ENCODE measurements at regions not wholly inside any gene's neighbourhood (a gene's known extent, or its start where the extent isn't known, plus 50 kb on each side); places are given as distances from the start of the nearest gene placed in this dataset.

DNA sequence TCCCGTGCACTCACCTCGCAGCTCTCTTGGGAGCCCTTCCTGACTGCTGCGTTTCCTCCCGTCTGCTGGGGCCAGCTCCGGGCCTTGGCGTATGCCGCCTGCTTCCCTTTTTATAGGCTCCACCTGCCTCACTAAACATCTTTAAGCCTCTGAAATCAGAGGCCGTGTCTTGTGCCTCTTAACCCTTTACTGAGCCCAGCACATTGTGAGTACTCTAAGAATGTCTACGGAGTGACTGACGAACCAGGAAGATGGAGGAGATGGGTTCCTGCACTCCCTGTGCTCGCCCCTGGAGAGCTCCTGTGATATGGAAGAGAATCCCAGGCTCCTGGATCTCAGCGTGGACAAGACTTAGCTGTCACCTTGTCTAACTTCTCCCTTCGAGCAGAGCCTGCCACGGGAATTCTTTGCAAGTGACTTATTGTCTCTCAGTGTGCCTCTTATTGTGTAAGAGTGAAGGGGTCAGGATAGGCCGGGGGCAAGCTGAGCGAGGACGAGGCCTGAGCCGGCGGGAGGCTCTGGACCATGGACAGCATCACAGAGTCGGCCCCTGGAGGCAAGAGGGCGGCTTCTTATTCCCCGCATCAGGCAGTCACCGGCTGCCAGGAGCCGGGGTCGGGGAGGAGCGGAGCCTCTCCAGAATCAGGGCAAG is 70.9 kb upstream of the CCDC167 start:
- no peaks in the 10 kb centered on the region for H3K9me3 ChIP-seq (ENCODE audit: control insufficient read depth, low read depth, low read length)
- H3K4ac ChIP-seq (ENCODE audit: low read depth, low read length), result no peak overlapping the region
- no peak for DNase-seq
- no peak overlapping the region for H3K27ac ChIP-seq (ENCODE audit: insufficient read length, low read depth, low read length)
- peaks cover 6% of the 10 kb centered on the region for H3K23me2 ChIP-seq (ENCODE audit: insufficient read length, low read depth, low read length, poor library complexity, severe bottlenecking)
- H3K23ac ChIP-seq (ENCODE audit: insufficient read length, low read depth, low read length), result no peak overlapping the region
- no peak overlapping the region for H4K5ac ChIP-seq (ENCODE audit: insufficient read length, low read depth, low read length)
- H3K27ac Mint-ChIP-seq, result no peak overlapping the region
- H3T11ph ChIP-seq (ENCODE audit: low read length), result no peak overlapping the region
- no peaks in the 10 kb centered on the region for H4K20me1 ChIP-seq (ENCODE audit: control insufficient read depth, insufficient read depth, insufficient read length)
- H2BK120ac ChIP-seq (ENCODE audit: low read depth, low read length, poor library complexity, severe bottlenecking), result no peak overlapping the region
- no peak overlapping the region for H4K91ac ChIP-seq (ENCODE audit: insufficient read length, low read depth, low read length)
- peaks cover 6 to 20% of the 10 kb centered on the region in 2 experiments for H3K4me1 Mint-ChIP-seq
- H2BK15ac ChIP-seq (ENCODE audit: low read depth, low read length), result no peak overlapping the region
- H2AFZ ChIP-seq (ENCODE audit: low read length), result no peak overlapping the region
- peaks cover 19% of the 10 kb centered on the region for H3K27me3 Mint-ChIP-seq (ENCODE audit: low read depth)
- WGBS (ENCODE audit: extremely low coverage, insufficient read length, low lambda C conversion rate), result no CpG with 5 or more reads among the region's 26 CpGs
- no peak overlapping the region for H2BK12ac ChIP-seq (ENCODE audit: insufficient read length, low read depth, low read length)
- H3K56ac ChIP-seq (ENCODE audit: insufficient read length, low read depth, low read length), result no peak overlapping the region
- no peak overlapping the region for H4K8ac ChIP-seq (replicated peaks; ENCODE audit: insufficient read length, low read depth, low read length)
- H3K79me1 ChIP-seq (ENCODE audit: insufficient read depth, low read depth, low read length, poor library complexity, severe bottlenecking), result no peaks in the 10 kb centered on the region
- H3K4me3 Mint-ChIP-seq, result no peak overlapping the region
- H3K27me3 ChIP-seq (ENCODE audit: insufficient read depth, low read length), result no peaks in the 10 kb centered on the region
- H2AK5ac ChIP-seq (ENCODE audit: insufficient read length, low read length), result no peak overlapping the region
- no peak overlapping the region for H2BK5ac ChIP-seq (ENCODE audit: insufficient read length, low read length)
- no peaks in the 10 kb centered on the region for H3K36me3 Mint-ChIP-seq (ENCODE audit: insufficient read depth in 1 of 3, low read depth in 3 of 3)
- no peak overlapping the region for H3K14ac ChIP-seq (ENCODE audit: insufficient read depth, low read length)
- TF ChIP-seq, protein P1, sequence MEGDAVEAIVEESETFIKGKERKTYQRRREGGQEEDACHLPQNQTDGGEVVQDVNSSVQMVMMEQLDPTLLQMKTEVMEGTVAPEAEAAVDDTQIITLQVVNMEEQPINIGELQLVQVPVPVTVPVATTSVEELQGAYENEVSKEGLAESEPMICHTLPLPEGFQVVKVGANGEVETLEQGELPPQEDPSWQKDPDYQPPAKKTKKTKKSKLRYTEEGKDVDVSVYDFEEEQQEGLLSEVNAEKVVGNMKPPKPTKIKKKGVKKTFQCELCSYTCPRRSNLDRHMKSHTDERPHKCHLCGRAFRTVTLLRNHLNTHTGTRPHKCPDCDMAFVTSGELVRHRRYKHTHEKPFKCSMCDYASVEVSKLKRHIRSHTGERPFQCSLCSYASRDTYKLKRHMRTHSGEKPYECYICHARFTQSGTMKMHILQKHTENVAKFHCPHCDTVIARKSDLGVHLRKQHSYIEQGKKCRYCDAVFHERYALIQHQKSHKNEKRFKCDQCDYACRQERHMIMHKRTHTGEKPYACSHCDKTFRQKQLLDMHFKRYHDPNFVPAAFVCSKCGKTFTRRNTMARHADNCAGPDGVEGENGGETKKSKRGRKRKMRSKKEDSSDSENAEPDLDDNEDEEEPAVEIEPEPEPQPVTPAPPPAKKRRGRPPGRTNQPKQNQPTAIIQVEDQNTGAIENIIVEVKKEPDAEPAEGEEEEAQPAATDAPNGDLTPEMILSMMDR (conservative IDR thresholded peaks at IDR 0.05), result no peak
- H3K4me2 ChIP-seq (ENCODE audit: insufficient read depth, insufficient read length, low read length), result no peak overlapping the region
- no peaks in the 10 kb centered on the region for H3K79me2 ChIP-seq (ENCODE audit: insufficient read depth, low read length)
- no peak overlapping the region for H3K18ac ChIP-seq (ENCODE audit: insufficient read length, low read depth, low read length)
- H3K9me3 Mint-ChIP-seq, result no peaks in the 10 kb centered on the region; a peak in 2 of 5 replicates
- no peak overlapping the region for H2BK20ac ChIP-seq (ENCODE audit: low read depth, low read length, poor library complexity, severe bottlenecking)
- H3K4me1 ChIP-seq (ENCODE audit: insufficient read depth, low read length), result no peaks in the 10 kb centered on the region
- no peak overlapping the region for H3K9ac ChIP-seq (ENCODE audit: extremely low read depth, insufficient read length, low read length)

Data from H9 (cell line).